HG03139 (cell line): ENCODE measurements at regions not wholly inside any gene's neighbourhood (a gene's known extent, or its start where the extent isn't known, plus 50 kb on each side); places are given as distances from the start of the nearest gene placed in this dataset.

Experiments used
- ATAC-seq: cut with Tn5 transposase; IDR thresholded peaks from one replicate; pipeline ENCODE4 v1.9.1; 2021; ENCODE audit not compliant: unreplicated experiment

GRCh38 chr6:105482227-105482844 lies 79.5 kb upstream of the PREP start:
- ATAC-seq = no peak

DNA sequence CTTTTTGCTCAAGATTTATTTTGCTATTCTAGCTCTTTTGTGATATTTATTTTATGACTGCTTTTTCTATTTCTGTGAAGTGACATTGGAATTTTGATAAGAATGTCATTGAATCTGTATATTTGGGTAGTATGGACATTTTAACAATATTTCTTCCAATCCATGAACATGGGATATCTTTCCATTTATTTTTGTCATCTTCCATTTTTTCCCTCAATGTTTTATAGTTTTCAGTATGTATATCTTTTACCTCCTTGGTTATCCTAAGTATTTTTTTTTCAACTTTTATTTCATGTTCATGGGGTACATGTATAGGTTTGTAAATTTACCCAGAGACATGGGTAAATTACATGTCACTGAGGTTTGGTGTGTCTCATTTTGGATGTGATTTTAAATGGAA lies 74.1 kb upstream of the PREP start:
- ATAC-seq = no peak

- no peak for ATAC-seq
These were observed 71.4 kb upstream of the PREP start for GRCh38 chr6:105474234-105474633.

- no peak for ATAC-seq
These were observed 67.1 kb upstream of the PREP start for GRCh38 chr6:105469946-105470345.

GRCh38 chr6:105468850-105469249 lies 66.0 kb upstream of the PREP start:
- ATAC-seq = no peak

DNA sequence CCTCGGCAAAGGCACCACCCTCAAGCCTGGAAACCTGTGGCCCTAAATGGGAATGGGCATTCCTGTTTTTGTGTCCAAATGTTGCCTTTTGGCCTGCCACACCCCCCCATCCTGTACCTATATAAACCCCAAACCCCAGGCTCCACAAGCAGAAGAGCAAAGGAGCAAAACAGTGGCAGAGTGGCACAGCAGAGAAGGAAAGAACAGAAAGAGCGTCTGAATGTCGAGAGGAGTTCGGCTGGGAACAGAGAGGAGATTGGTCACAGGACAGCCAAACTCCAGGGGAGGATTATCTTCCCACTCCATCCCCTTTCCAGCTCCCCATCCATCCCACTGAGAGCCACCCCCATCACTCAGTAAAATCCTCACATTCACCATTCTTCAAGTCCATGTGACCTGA lies 58.0 kb upstream of the PREP start:
- ATAC-seq = no peak

- no peak for ATAC-seq
These were observed 57.0 kb upstream of the PREP start for GRCh38 chr6:105459864-105460263.

GRCh38 chr6:105459049-105459448 lies 56.2 kb upstream of the PREP start:
- ATAC-seq = peak; percentile 87

- ATAC-seq = no peak
These were observed 55.7 kb upstream of the PREP start for GRCh38 chr6:105458551-105458950.

GRCh38 chr6:105458084-105458483 lies 55.2 kb upstream of the PREP start:
- no peak for ATAC-seq

DNA sequence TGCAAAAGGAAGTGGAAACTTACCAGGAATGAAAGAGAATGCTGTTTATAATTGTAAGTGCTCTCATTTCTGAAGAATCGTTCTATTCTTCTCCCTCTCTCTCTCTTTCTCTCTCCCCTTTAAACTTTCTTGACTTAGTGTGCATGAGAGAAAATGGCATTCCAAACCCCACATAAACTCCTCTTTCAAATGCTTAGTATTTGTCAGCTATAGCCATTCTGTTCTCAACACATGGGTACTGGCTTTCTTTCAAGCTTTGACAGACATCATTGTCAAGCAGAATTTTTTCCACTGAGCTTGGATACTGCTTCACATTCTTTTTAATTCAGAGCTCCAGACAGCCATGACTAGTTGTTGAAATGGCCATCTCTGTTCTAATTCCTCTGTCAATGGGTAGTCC lies 51.1 kb upstream of the PREP start:
- ATAC-seq = no peak

- no peak for ATAC-seq
These were observed 50.3 kb upstream of the PREP start for GRCh38 chr6:105452924-105453756.
